ENCODE measurements at regions not wholly inside any gene's neighbourhood (a gene's known extent, or its start where the extent isn't known, plus 50 kb on each side); places are given as distances from the start of the nearest gene placed in this dataset.
"Not testable (repeated sequence)": the region's sequence is repeated elsewhere in the genome, so short reads cannot be mapped to it uniquely, and the experiment has no call there.

DNA sequence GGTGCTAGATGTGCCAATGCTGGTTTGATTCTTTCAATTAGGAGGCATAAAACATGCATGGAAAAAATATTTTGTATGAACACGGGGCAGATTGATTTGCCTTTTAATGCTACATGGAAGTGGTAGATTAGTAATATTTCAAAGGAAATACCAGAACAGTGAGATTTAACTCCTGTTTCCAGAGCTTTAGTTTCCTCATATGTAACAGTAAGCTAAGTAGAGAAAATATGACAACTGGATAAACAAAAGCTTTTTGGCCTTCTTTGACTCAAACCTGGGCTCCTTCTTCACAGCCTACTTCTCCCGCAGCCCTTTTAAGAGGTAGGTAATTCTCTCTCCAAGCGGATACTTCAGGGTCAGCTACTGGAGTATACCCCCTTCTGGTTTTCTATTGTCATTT lies 254.2 kb upstream of the TRPC7 start:
- no peak for DNase-seq (ENCODE audit: low read depth in 1 of 2, low spot score in 1 of 2)
- no peak for TF ChIP-seq JUND (IDR thresholded peaks at IDR 0.05; ENCODE audit: low read depth)
- in situ Hi-C loops (cut with HindIII; ENCODE audit: low pct_unique_long_range_greater_than_20kb, low sequenced_read_pairs), result no loop called here

DNA sequence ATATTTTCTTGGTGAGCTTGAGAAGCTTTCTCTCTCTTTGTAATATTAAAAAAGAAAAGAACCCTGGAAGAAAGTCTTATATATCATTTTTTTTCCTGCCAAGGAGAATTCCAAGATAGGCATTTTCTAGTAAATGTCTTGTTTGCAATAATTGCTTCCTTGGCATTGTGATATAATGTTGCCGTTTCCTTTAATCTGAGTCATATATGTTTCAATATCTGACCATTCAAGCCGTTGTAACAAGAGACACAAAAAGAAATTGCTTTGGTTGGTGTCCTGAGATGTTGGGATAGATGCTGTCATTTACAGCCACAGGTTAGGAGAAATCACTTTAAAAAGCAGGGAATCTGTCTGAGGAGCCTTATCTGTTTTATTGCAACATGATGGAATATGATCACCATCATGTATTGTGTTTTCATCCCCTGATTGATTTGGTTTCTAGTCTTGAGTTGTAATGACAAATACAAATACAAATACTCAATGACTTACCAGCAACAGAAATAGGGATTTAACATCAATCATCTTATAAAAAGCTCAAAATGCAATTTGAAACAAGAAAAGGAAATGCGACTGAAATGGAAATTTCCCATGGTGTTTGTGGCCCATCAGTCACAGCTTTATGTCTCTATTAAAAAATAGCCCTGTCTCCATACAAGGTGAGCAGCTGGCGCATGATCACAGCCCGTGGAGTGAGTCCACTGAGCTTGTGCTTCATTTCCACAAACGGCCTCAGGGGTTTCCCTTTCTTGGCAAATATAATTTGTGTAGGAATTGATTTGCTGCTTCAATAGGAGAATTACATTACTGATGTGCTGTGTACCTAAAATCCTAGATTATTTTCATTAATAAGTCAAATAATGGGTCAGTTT lies 250.1 kb upstream of the TRPC7 start:
- no peak for TF ChIP-seq JUND (IDR thresholded peaks at IDR 0.05; ENCODE audit: low read depth)
- in situ Hi-C loops (cut with HindIII; ENCODE audit: low pct_unique_long_range_greater_than_20kb, low sequenced_read_pairs), result no loop called here
- DNase-seq (ENCODE audit: low read depth in 1 of 2, low spot score in 1 of 2), result peak in 1 of 2 experiments; percentile 23

- in situ Hi-C loops (cut with HindIII; ENCODE audit: low pct_unique_long_range_greater_than_20kb, low sequenced_read_pairs), result no loop called here
- TF ChIP-seq JUND (IDR thresholded peaks at IDR 0.05; ENCODE audit: low read depth), result no peak
- no peak for DNase-seq (ENCODE audit: low read depth in 1 of 2, low spot score in 1 of 2)
Measured at GRCh38 chr5:136613230-136613629, 247.9 kb upstream of the TRPC7 start.

DNA sequence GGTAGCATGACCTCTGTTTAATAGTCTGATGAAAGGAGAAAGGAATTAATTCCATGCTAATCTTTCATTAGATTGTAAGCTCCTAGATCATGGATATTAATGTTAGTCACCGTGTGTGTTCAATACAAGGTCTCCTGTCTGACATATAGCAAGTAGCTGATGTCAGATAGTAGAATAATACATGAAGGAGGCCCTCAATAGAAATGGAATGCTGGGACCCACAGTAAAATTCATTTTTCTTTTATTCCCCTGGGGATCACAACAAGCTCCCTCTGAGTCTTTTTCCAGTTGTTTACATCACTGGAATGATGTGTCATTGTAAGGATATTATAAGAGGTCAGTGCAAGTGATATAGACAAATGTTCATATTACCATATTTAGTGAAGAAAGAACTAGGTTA lies 240.3 kb upstream of the TRPC7 start:
- no peak for DNase-seq (ENCODE audit: low read depth in 1 of 2, low spot score in 1 of 2)
- in situ Hi-C loops (cut with HindIII; ENCODE audit: low pct_unique_long_range_greater_than_20kb, low sequenced_read_pairs), result no loop called here
- TF ChIP-seq JUND (IDR thresholded peaks at IDR 0.05; ENCODE audit: low read depth), result no peak

GRCh38 chr5:136600306-136600705 lies 235.0 kb upstream of the TRPC7 start:
- no peak for TF ChIP-seq JUND (IDR thresholded peaks at IDR 0.05; ENCODE audit: low read depth)
- in situ Hi-C loops (cut with HindIII; ENCODE audit: low pct_unique_long_range_greater_than_20kb, low sequenced_read_pairs), result no loop called here

GRCh38 chr5:136598802-136599404 lies 233.6 kb upstream of the TRPC7 start:
- in situ Hi-C loops (cut with HindIII; ENCODE audit: low pct_unique_long_range_greater_than_20kb, low sequenced_read_pairs), result no loop called here
- TF ChIP-seq JUND (IDR thresholded peaks at IDR 0.05; ENCODE audit: low read depth), result no peak
- DNase-seq (ENCODE audit: low read depth in 1 of 2, low spot score in 1 of 2), result no peak

More at GRCh38 chr5:136600306-136600705, 235.0 kb upstream of the TRPC7 start:
- DNase-seq (ENCODE audit: low read depth in 1 of 2, low spot score in 1 of 2), result no peak

- no peak for TF ChIP-seq JUND (IDR thresholded peaks at IDR 0.05; ENCODE audit: low read depth)
- in situ Hi-C loops (cut with HindIII; ENCODE audit: low pct_unique_long_range_greater_than_20kb, low sequenced_read_pairs), result no loop called here
- DNase-seq (ENCODE audit: low read depth in 1 of 2, low spot score in 1 of 2), result no peak
Measured at GRCh38 chr5:136594416-136594815, 229.1 kb upstream of the TRPC7 start.

GRCh38 chr5:136590581-136590980 lies 225.2 kb upstream of the TRPC7 start:
- no peak for TF ChIP-seq JUND (IDR thresholded peaks at IDR 0.05; ENCODE audit: low read depth)
- no peak for DNase-seq (ENCODE audit: low read depth in 1 of 2, low spot score in 1 of 2)
- in situ Hi-C loops (cut with HindIII; ENCODE audit: low pct_unique_long_range_greater_than_20kb, low sequenced_read_pairs), result no loop called here

GRCh38 chr5:136586196-136586595 lies 220.9 kb upstream of the TRPC7 start:
- DNase-seq (ENCODE audit: low read depth in 1 of 2, low spot score in 1 of 2), result no peak
- in situ Hi-C loops (cut with HindIII; ENCODE audit: low pct_unique_long_range_greater_than_20kb, low sequenced_read_pairs), result no loop called here
- no peak for TF ChIP-seq JUND (IDR thresholded peaks at IDR 0.05; ENCODE audit: low read depth)

- peak in 1 of 2 experiments; percentile 17 for DNase-seq (ENCODE audit: low read depth in 1 of 2, low spot score in 1 of 2)
- no peak for TF ChIP-seq JUND (IDR thresholded peaks at IDR 0.05; ENCODE audit: low read depth)
- in situ Hi-C loops (cut with HindIII; ENCODE audit: low pct_unique_long_range_greater_than_20kb, low sequenced_read_pairs), result no loop called here
Measured at GRCh38 chr5:136584474-136584873, 219.1 kb upstream of the TRPC7 start.

DNA sequence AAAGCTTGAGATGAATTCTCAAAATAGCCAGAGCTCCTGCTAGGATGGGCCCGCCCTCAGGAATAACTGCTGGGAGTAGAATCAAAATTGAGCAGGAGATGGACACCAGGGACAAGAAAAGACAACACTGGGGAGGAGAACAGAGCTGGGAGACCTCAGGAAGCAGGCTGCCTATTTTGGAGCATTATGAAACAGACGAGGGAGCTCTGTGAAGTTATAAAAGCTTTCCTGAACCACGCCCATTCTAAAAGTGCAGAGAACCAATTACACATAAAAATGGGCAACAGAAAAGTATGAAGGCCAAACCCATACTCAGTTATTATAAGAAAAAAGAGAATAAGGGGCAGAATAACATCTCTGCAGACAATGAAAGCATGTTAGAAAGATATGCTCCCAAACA lies 213.9 kb upstream of the TRPC7 start:
- no peak for TF ChIP-seq JUND (IDR thresholded peaks at IDR 0.05; ENCODE audit: low read depth)
- in situ Hi-C loops (cut with HindIII; ENCODE audit: low pct_unique_long_range_greater_than_20kb, low sequenced_read_pairs), result no loop called here
- DNase-seq (ENCODE audit: low read depth in 1 of 2, low spot score in 1 of 2), result no peak

- DNase-seq (ENCODE audit: low read depth in 1 of 2, low spot score in 1 of 2); in situ Hi-C loops (cut with HindIII; ENCODE audit: low pct_unique_long_range_greater_than_20kb, low sequenced_read_pairs): not testable (repeated sequence)
Measured at GRCh38 chr5:136569875-136570274, 204.5 kb upstream of the TRPC7 start.

- in situ Hi-C loops (cut with HindIII; ENCODE audit: low pct_unique_long_range_greater_than_20kb, low sequenced_read_pairs); DNase-seq (ENCODE audit: low read depth in 1 of 2, low spot score in 1 of 2): not testable (repeated sequence)
Measured at GRCh38 chr5:136565457-136565856, 200.1 kb upstream of the TRPC7 start.

GRCh38 chr5:136565050-136565449 lies 199.7 kb upstream of the TRPC7 start:
- DNase-seq (ENCODE audit: low read depth in 1 of 2, low spot score in 1 of 2); in situ Hi-C loops (cut with HindIII; ENCODE audit: low pct_unique_long_range_greater_than_20kb, low sequenced_read_pairs): not testable (repeated sequence)

GRCh38 chr5:136564431-136564830 lies 199.1 kb upstream of the TRPC7 start:
- DNase-seq (ENCODE audit: low read depth in 1 of 2, low spot score in 1 of 2); in situ Hi-C loops (cut with HindIII; ENCODE audit: low pct_unique_long_range_greater_than_20kb, low sequenced_read_pairs): not testable (repeated sequence)

All from T47D (cell line).